Keratinocyte (primary cell): ENCODE measurements at regions not wholly inside any gene's neighbourhood (a gene's known extent, or its start where the extent isn't known, plus 50 kb on each side); places are given as distances from the start of the nearest gene placed in this dataset.

Experiments
- EZH2 ChIP-seq: IDR thresholded peaks from one replicate; pipeline ENCODE4 v1.6.1; 2012; ENCODE audit warnings: inconsistent platforms, mild to moderate bottlenecking, low read length, moderate library complexity
- TF ChIP-seq, protein P1 (sequence below), 3 experiments: IDR thresholded peaks in 1 of 3; conservative IDR thresholded peaks in 1 of 3; optimal IDR thresholded peaks in 1 of 3; 2 replicates in 2 of 3; 3 replicates in 1 of 3; pipeline versions ENCODE3 to v1.5.1; 2011; ENCODE audit warnings: low read length in 3 of 3, mild to moderate bottlenecking in 3 of 3, moderate library complexity in 2 of 3, control low read depth in 1 of 3, inconsistent platforms in 1 of 3; ENCODE audit not compliant: insufficient read depth in 2 of 3; ENCODE audit errors: extremely low read depth in 1 of 3

GRCh38 chr5:112014783-112015395 is 257.9 kb upstream of the NREP start:
- TF ChIP-seq, protein P1, sequence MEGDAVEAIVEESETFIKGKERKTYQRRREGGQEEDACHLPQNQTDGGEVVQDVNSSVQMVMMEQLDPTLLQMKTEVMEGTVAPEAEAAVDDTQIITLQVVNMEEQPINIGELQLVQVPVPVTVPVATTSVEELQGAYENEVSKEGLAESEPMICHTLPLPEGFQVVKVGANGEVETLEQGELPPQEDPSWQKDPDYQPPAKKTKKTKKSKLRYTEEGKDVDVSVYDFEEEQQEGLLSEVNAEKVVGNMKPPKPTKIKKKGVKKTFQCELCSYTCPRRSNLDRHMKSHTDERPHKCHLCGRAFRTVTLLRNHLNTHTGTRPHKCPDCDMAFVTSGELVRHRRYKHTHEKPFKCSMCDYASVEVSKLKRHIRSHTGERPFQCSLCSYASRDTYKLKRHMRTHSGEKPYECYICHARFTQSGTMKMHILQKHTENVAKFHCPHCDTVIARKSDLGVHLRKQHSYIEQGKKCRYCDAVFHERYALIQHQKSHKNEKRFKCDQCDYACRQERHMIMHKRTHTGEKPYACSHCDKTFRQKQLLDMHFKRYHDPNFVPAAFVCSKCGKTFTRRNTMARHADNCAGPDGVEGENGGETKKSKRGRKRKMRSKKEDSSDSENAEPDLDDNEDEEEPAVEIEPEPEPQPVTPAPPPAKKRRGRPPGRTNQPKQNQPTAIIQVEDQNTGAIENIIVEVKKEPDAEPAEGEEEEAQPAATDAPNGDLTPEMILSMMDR (optimal IDR thresholded peaks at IDR 0.05 in 1 of 3, IDR thresholded peaks at IDR 0.05 in 1 of 3, conservative IDR thresholded peaks at IDR 0.05 in 1 of 3; ENCODE audit: extremely low read depth in 1 of 3, insufficient read depth in 2 of 3, low read length in 3 of 3), result no peak
- TF ChIP-seq EZH2, result no peak
